Fibroblast of lung (primary cell): ENCODE measurements at regions not wholly inside any gene's neighbourhood (a gene's known extent, or its start where the extent isn't known, plus 50 kb on each side); places are given as distances from the start of the nearest gene placed in this dataset.

Experiments
- EZH2 ChIP-seq: IDR thresholded peaks from 2 replicates; pipeline ENCODE4 v1.5.1; 2012; ENCODE audit warnings: low read length, control low read depth, mild to moderate bottlenecking; ENCODE audit errors: missing control alignments
- TF ChIP-seq, protein P1 (sequence below), 2 donors: IDR thresholded peaks in 1 of 2; conservative IDR thresholded peaks in 1 of 2; 1 replicate in 1 of 2; 2 replicates in 1 of 2; pipeline ENCODE4 v1.5.1; 2011 to 2012; ENCODE audit warnings: low read length in 2 of 2, control low read depth in 1 of 2, inconsistent platforms in 1 of 2, low read depth in 1 of 2, mild to moderate bottlenecking in 1 of 2

DNA sequence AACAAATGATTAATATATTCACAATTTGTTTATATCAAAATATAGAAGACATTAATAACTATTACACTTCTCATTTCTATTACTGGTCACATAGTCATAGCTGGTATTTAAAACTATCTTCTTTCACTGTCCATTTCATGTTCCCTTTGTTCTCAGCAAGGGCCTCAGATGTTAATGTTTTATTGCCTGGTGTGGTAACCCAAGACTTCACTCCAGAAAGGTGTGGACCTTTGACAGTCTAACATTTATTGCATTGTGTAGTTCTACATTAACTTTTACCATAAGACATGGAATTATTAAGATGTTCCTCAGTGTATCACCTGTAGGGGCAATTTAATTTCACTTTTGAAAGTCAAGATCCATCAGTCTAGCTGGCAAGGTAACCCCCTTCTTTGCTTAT is 691.3 kb downstream of the SQOR start:
- TF ChIP-seq, protein P1, sequence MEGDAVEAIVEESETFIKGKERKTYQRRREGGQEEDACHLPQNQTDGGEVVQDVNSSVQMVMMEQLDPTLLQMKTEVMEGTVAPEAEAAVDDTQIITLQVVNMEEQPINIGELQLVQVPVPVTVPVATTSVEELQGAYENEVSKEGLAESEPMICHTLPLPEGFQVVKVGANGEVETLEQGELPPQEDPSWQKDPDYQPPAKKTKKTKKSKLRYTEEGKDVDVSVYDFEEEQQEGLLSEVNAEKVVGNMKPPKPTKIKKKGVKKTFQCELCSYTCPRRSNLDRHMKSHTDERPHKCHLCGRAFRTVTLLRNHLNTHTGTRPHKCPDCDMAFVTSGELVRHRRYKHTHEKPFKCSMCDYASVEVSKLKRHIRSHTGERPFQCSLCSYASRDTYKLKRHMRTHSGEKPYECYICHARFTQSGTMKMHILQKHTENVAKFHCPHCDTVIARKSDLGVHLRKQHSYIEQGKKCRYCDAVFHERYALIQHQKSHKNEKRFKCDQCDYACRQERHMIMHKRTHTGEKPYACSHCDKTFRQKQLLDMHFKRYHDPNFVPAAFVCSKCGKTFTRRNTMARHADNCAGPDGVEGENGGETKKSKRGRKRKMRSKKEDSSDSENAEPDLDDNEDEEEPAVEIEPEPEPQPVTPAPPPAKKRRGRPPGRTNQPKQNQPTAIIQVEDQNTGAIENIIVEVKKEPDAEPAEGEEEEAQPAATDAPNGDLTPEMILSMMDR (conservative IDR thresholded peaks at IDR 0.05 in 1 of 2, IDR thresholded peaks at IDR 0.05 in 1 of 2; ENCODE audit: low read depth in 1 of 2, low read length in 2 of 2) = no peak
- no peak for TF ChIP-seq EZH2
